PFSK-1 (cell line): ENCODE measurements at regions not wholly inside any gene's neighbourhood (a gene's known extent, or its start where the extent isn't known, plus 50 kb on each side); places are given as distances from the start of the nearest gene placed in this dataset.

Experiments used
- FOXP2 ChIP-seq: optimal IDR thresholded peaks from 2 replicates; pipeline ENCODE3; 2011; ENCODE audit warnings: borderline replicate concordance, control low read depth, inconsistent platforms; ENCODE audit not compliant: insufficient read depth; ENCODE audit errors: extremely low read length, extremely low read depth
- POLR2AphosphoS5 ChIP-seq: IDR thresholded peaks from 2 replicates; pipeline ENCODE4 v1.6.1; 2012; ENCODE audit warnings: low read depth, mild to moderate bottlenecking, control low read depth, low read length, moderate library complexity
- SIN3A ChIP-seq: IDR thresholded peaks from 2 replicates; pipeline ENCODE4 v1.6.1; 2012; ENCODE audit warnings: mild to moderate bottlenecking, low read length, moderate library complexity, borderline replicate concordance; ENCODE audit not compliant: insufficient read depth
- TAF1 ChIP-seq: IDR thresholded peaks from 2 replicates; pipeline ENCODE4 v1.6.1; 2012; ENCODE audit warnings: low read length, control low read depth, borderline replicate concordance; ENCODE audit not compliant: insufficient read depth
- TF ChIP-seq, protein P1 (sequence below), 2 experiments: IDR thresholded peaks; 2 replicates each; pipeline versions ENCODE4 v1.6.1 to v1.8.0; 2011 to 2012; ENCODE audit warnings: low read depth in 2 of 2, low read length in 2 of 2, control low read depth in 1 of 2, inconsistent platforms in 1 of 2, mild to moderate bottlenecking in 1 of 2, moderate library complexity in 1 of 2; ENCODE audit not compliant: insufficient read depth in 1 of 2

- TF ChIP-seq, protein P1, sequence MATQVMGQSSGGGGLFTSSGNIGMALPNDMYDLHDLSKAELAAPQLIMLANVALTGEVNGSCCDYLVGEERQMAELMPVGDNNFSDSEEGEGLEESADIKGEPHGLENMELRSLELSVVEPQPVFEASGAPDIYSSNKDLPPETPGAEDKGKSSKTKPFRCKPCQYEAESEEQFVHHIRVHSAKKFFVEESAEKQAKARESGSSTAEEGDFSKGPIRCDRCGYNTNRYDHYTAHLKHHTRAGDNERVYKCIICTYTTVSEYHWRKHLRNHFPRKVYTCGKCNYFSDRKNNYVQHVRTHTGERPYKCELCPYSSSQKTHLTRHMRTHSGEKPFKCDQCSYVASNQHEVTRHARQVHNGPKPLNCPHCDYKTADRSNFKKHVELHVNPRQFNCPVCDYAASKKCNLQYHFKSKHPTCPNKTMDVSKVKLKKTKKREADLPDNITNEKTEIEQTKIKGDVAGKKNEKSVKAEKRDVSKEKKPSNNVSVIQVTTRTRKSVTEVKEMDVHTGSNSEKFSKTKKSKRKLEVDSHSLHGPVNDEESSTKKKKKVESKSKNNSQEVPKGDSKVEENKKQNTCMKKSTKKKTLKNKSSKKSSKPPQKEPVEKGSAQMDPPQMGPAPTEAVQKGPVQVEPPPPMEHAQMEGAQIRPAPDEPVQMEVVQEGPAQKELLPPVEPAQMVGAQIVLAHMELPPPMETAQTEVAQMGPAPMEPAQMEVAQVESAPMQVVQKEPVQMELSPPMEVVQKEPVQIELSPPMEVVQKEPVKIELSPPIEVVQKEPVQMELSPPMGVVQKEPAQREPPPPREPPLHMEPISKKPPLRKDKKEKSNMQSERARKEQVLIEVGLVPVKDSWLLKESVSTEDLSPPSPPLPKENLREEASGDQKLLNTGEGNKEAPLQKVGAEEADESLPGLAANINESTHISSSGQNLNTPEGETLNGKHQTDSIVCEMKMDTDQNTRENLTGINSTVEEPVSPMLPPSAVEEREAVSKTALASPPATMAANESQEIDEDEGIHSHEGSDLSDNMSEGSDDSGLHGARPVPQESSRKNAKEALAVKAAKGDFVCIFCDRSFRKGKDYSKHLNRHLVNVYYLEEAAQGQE (IDR thresholded peaks at IDR 0.05; ENCODE audit: insufficient read depth in 1 of 2, low read depth in 2 of 2, low read length in 2 of 2), result no peak
- no peak for TF ChIP-seq POLR2AphosphoS5
- no peak for TF ChIP-seq TAF1
Measured at GRCh38 chr5:158373608-158374395, 514.9 kb upstream of the CLINT1 start.

DNA sequence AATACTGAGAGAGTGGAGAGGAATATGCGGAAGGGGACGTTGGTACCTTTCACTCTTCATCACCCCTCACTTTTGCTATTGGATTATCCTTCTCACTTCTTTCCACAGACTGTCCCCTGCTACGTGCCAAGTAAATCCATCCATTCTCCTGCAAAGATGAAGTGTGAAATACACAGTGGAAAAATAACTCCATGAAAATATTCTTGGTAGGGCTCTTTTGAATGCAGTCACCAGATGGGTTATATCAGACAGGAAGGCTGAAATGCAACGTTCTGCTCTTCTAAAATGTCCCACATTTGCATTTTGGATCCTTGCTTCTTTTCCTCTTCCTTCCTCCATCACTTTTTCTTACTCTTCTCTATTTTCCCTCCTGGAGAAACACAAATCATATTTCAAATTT, 510.3 kb upstream of the CLINT1 start:
- no peak for TF ChIP-seq SIN3A
- TF ChIP-seq POLR2AphosphoS5, result no peak

DNA sequence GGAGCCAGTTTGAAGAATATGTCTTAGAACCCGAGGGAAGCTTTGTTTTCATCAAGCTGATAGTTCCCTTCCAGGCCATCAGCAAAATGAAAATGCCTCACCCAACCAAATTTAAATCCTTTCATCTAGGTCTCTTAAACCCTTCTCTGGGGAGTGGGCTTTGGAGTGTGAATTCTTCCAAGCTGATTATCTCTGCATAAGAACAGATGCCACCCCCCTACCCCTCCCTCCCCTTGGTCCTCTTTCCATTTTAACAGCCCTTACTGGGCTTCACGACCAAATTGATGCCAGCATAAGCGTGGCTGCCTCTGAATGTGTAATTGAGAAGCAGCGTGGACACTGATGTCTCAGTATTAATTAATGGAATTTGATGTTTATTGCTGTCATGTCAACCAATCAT, 509.7 kb upstream of the CLINT1 start:
- no peak for TF ChIP-seq TAF1
- TF ChIP-seq FOXP2, result no peak
- TF ChIP-seq SIN3A, result no peak
- TF ChIP-seq, protein P1 (IDR thresholded peaks at IDR 0.05; ENCODE audit: insufficient read depth in 1 of 2, low read depth in 2 of 2, low read length in 2 of 2), result no peak

GRCh38 chr5:158364367-158364766, 505.4 kb upstream of the CLINT1 start:
- no peak for TF ChIP-seq SIN3A
- no peak for TF ChIP-seq TAF1
- TF ChIP-seq FOXP2, result no peak
- no peak for TF ChIP-seq POLR2AphosphoS5
- TF ChIP-seq, protein P1 (IDR thresholded peaks at IDR 0.05; ENCODE audit: insufficient read depth in 1 of 2, low read depth in 2 of 2, low read length in 2 of 2), result no peak

GRCh38 chr5:158354958-158355357, 496.0 kb upstream of the CLINT1 start:
- no peak for TF ChIP-seq SIN3A
- TF ChIP-seq TAF1, result no peak
- TF ChIP-seq POLR2AphosphoS5, result no peak
- no peak for TF ChIP-seq FOXP2
- TF ChIP-seq, protein P1 (IDR thresholded peaks at IDR 0.05; ENCODE audit: insufficient read depth in 1 of 2, low read depth in 2 of 2, low read length in 2 of 2), result no peak
